Liver (tissue), 8 donors: ENCODE measurements at regions not wholly inside any gene's neighbourhood (a gene's known extent, or its start where the extent isn't known, plus 50 kb on each side); places are given as distances from the start of the nearest gene placed in this dataset.

Experiments used
- DNase-seq: peaks from one replicate; pipeline ENCODE4 v3.0.0-alpha.2; 2017; ENCODE audit warnings: low spot score
- H3K27ac ChIP-seq, 2 donors: one replicate each; pipeline ENCODE4 v1.7.0; 2013; ENCODE audit warnings: inconsistent platforms in 2 of 2, low read length in 2 of 2, control low read depth in 1 of 2, low read depth in 1 of 2, mild to moderate bottlenecking in 1 of 2
- H3K27me3 ChIP-seq, 4 donors: one replicate each; pipeline versions ENCODE4 v1.6.1 to v1.7.0; 2013; ENCODE audit warnings: low read length in 3 of 4, inconsistent platforms in 1 of 4, mild to moderate bottlenecking in 1 of 4, moderate library complexity in 1 of 4; ENCODE audit not compliant: control insufficient read depth in 4 of 4, insufficient read depth in 4 of 4
- H3K36me3 ChIP-seq, 4 donors: one replicate each; pipeline versions ENCODE4 v1.6.1 to v1.7.0; 2013; ENCODE audit warnings: low read length in 3 of 4, mild to moderate bottlenecking in 3 of 4, low read depth in 1 of 4, moderate library complexity in 1 of 4; ENCODE audit not compliant: control insufficient read depth in 4 of 4, insufficient read depth in 3 of 4
- H3K4me1 ChIP-seq, 4 donors: one replicate each; pipeline versions ENCODE4 v1.6.1 to v1.7.0; 2013; ENCODE audit warnings: low read length in 3 of 4, mild to moderate bottlenecking in 3 of 4, moderate library complexity in 1 of 4; ENCODE audit not compliant: control insufficient read depth in 4 of 4, insufficient read depth in 4 of 4
- H3K4me3 ChIP-seq, 3 donors: one replicate each; pipeline versions ENCODE4 v1.6.1 to v1.7.0; 2013; ENCODE audit warnings: low read length in 3 of 3, control low read depth in 1 of 3, low read depth in 1 of 3, mild to moderate bottlenecking in 1 of 3
- H3K9ac ChIP-seq, 2 donors: one replicate each; pipeline ENCODE4 v1.7.0; 2013; ENCODE audit warnings: low read length in 2 of 2, mild to moderate bottlenecking in 2 of 2, moderate library complexity in 2 of 2, control low read depth in 1 of 2, low read depth in 1 of 2
- H3K9me3 ChIP-seq, 4 donors: one replicate each; pipeline versions ENCODE4 v1.6.1 to v1.7.0; 2013; ENCODE audit warnings: low read length in 3 of 4; ENCODE audit not compliant: control insufficient read depth in 4 of 4
- ATF3 ChIP-seq: IDR thresholded peaks from 2 replicates; pipeline ENCODE4 v1.6.1; 2016; ENCODE audit warnings: antibody characterized with exemption
- CTCF ChIP-seq: fragments of 150-350 bp; IDR thresholded peaks from 2 replicates; pipeline ENCODE4 v1.5.1; 2017; ENCODE audit warnings: improper control_type of control experiment, low read depth, low read length; ENCODE audit not compliant: missing input control
- EGR1 ChIP-seq, 2 donors: IDR thresholded peaks; 2 replicates each; pipeline ENCODE4 v1.6.1; 2016 to 2018; ENCODE audit warnings: antibody characterized with exemption in 2 of 2, low read depth in 2 of 2
- GABPA ChIP-seq, 2 donors: IDR thresholded peaks in 1 of 2; conservative IDR thresholded peaks in 1 of 2; 2 replicates each; pipeline ENCODE4 v1.6.1; 2016; ENCODE audit warnings: antibody characterized with exemption in 2 of 2, mild to moderate bottlenecking in 1 of 2, moderate library complexity in 1 of 2
- HNF4A ChIP-seq, 2 donors: conservative IDR thresholded peaks; 2 replicates each; pipeline ENCODE4 v1.6.1; 2016; ENCODE audit warnings: antibody characterized with exemption in 2 of 2, mild to moderate bottlenecking in 2 of 2
- JUND ChIP-seq, 2 donors: IDR thresholded peaks; 2 replicates each; pipeline ENCODE4 v1.6.1; 2016; ENCODE audit warnings: antibody characterized with exemption in 2 of 2
- MAX ChIP-seq: IDR thresholded peaks from 2 replicates; pipeline ENCODE4 v1.6.1; 2016; ENCODE audit warnings: antibody characterized with exemption
- NR2F2 ChIP-seq: IDR thresholded peaks from 2 replicates; pipeline ENCODE4 v1.6.1; 2016; ENCODE audit warnings: antibody characterized with exemption
- RAD21 ChIP-seq, 2 donors: IDR thresholded peaks; 2 replicates each; pipeline ENCODE4 v1.6.1; 2016; ENCODE audit warnings: antibody characterized with exemption in 2 of 2, mild to moderate bottlenecking in 2 of 2
- REST ChIP-seq: IDR thresholded peaks from 2 replicates; pipeline ENCODE4 v1.6.1; 2016; ENCODE audit warnings: antibody characterized with exemption, mild to moderate bottlenecking
- SP1 ChIP-seq: IDR thresholded peaks from 2 replicates; pipeline ENCODE4 v1.6.1; 2018; ENCODE audit warnings: antibody characterized with exemption, mild to moderate bottlenecking
- TAF1 ChIP-seq: conservative IDR thresholded peaks from 2 replicates; pipeline ENCODE4 v1.6.1; 2016; ENCODE audit warnings: antibody characterized with exemption, mild to moderate bottlenecking
- YY1 ChIP-seq: IDR thresholded peaks from 2 replicates; pipeline ENCODE4 v1.6.1; 2016; ENCODE audit warnings: antibody characterized with exemption, mild to moderate bottlenecking
- WGBS: extraction: QIAGEN DNeasy Blood & Tissue Kit; methylation state at CpG from one replicate; pipeline ENCODE4 v1.1.7; 2013; 5-methylcytosine and 5-hydroxymethylcytosine counted together
- donor health status: healthy.
- donor health status: healthy.
- donor health status: healthy.
- donor health status: healthy.
- donor health status: healthy.

GRCh38 chr13:78192716-78193115 lies 274.1 kb upstream of the EDNRB start:
- no peak for DNase-seq
- Histone ChIP-seq H3K36me3 (no peaks in the 10 kb centered on the region), H3K27ac (no peak overlapping the region), H3K27me3 (peaks cover 0 to 2% (median 0%) of the 10 kb centered on the region in 4 donors), H3K9ac (no peak overlapping the region), H3K4me1 (no peaks in the 10 kb centered on the region), H3K4me3 (no peak overlapping the region), H3K9me3 (no peaks in the 10 kb centered on the region)
- no peak for TF ChIP-seq NR2F2
- TF ChIP-seq ATF3: no peak
- no peak for TF ChIP-seq JUND (IDR thresholded peaks at IDR 0.05)
- no peak for TF ChIP-seq TAF1
- TF ChIP-seq HNF4A (conservative IDR thresholded peaks at IDR 0.05): no peak
- 3% methylated on average over 1 of the region's 1 CpG for WGBS

- 66% methylated on average over 2 of the region's 2 CpGs for WGBS
- H3K4me3 ChIP-seq: no peak overlapping the region
Observed at GRCh38 chr13:78190296-78190695, 271.7 kb upstream of the EDNRB start.

More at GRCh38 chr13:78190296-78190695, 271.7 kb upstream of the EDNRB start:
- H3K4me1 ChIP-seq: no peaks in the 10 kb centered on the region
- no peak overlapping the region for H3K27ac ChIP-seq
- no peaks in the 10 kb centered on the region for H3K36me3 ChIP-seq
- TF ChIP-seq TAF1 (no peak), CTCF (no peak), JUND (IDR thresholded peaks at IDR 0.05) (no peak), RAD21 (IDR thresholded peaks at IDR 0.05) (no peak), YY1 (no peak), NR2F2 (no peak), HNF4A (conservative IDR thresholded peaks at IDR 0.05) (no peak), SP1 (no peak), EGR1 (IDR thresholded peaks at IDR 0.05; ENCODE audit: low read depth in 2 of 2) (no peak), MAX (no peak), REST (no peak), GABPA (IDR thresholded peaks at IDR 0.05 in 1 of 2, conservative IDR thresholded peaks at IDR 0.05 in 1 of 2) (no peak)
- no peak for DNase-seq
- H3K9ac ChIP-seq: no peak overlapping the region
- no peaks in the 10 kb centered on the region for H3K9me3 ChIP-seq
- H3K27me3 ChIP-seq: peaks cover 0 to 2% (median 0%) of the 10 kb centered on the region in 4 donors
